Body of pancreas (tissue), 4 donors: ENCODE measurements at regions not wholly inside any gene's neighbourhood (a gene's known extent, or its start where the extent isn't known, plus 50 kb on each side); places are given as distances from the start of the nearest gene placed in this dataset.
"Not testable (repeated sequence)": the region's sequence is repeated elsewhere in the genome, so short reads cannot be mapped to it uniquely, and the experiment has no call there.

ENCODE experiments used
- POLR2A ChIP-seq, 3 donors: fragments of 450-650 bp; IDR thresholded peaks; one replicate each; pipeline ENCODE4 v1.6.1; 2016; ENCODE audit warnings: antibody characterized with exemption in 3 of 3, mild to moderate bottlenecking in 2 of 3
- TF ChIP-seq, protein P1 (sequence below), 7 experiments: fragments of 450-650 bp in 4 of 7; fragments of 200-600 bp in 3 of 7; sonication (generic) in 3 of 7; IDR thresholded peaks; one replicate each; pipeline ENCODE4 v1.5.1; 2016 to 2019; ENCODE audit warnings: antibody characterized with exemption in 7 of 7

DNA sequence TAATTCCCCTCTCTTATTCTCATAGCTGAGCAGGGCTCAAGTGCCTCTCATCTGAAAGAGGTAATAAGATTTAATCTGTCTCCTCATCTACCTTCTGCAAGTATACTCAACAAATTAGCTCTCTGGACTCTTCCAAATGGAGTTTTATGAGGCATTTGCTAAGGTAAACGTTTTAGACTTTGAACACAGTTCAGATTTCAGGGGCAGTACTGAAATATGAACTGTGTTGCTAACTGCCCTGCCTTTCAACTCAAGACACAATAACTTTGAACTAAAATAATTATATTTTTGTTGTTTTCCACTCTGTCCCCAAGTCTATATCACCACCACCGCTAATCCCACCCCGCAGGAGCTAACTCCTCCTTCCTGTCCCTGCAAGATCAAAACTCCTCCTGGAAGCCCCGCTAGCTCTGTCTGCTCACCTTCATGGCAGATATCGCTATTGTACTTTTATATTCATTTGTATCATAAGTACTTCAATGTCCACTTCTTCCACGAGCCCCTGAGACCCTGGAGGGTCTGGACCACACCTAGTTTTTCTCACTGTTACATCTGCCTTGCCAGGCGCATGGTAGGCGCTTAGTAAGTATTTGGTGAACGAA, 90.7 kb upstream of the DRD5 start:
- TF ChIP-seq, protein P1, sequence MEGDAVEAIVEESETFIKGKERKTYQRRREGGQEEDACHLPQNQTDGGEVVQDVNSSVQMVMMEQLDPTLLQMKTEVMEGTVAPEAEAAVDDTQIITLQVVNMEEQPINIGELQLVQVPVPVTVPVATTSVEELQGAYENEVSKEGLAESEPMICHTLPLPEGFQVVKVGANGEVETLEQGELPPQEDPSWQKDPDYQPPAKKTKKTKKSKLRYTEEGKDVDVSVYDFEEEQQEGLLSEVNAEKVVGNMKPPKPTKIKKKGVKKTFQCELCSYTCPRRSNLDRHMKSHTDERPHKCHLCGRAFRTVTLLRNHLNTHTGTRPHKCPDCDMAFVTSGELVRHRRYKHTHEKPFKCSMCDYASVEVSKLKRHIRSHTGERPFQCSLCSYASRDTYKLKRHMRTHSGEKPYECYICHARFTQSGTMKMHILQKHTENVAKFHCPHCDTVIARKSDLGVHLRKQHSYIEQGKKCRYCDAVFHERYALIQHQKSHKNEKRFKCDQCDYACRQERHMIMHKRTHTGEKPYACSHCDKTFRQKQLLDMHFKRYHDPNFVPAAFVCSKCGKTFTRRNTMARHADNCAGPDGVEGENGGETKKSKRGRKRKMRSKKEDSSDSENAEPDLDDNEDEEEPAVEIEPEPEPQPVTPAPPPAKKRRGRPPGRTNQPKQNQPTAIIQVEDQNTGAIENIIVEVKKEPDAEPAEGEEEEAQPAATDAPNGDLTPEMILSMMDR (IDR thresholded peaks at IDR 0.05), result not testable (repeated sequence)
- not testable (repeated sequence) for TF ChIP-seq POLR2A (IDR thresholded peaks at IDR 0.05)
